HG03196 (cell line): ENCODE measurements at regions not wholly inside any gene's neighbourhood (a gene's known extent, or its start where the extent isn't known, plus 50 kb on each side); places are given as distances from the start of the nearest gene placed in this dataset.

Experiments used
- ATAC-seq: cut with Tn5 transposase; IDR thresholded peaks from one replicate; pipeline ENCODE4 v1.9.1; 2021; ENCODE audit not compliant: unreplicated experiment

DNA sequence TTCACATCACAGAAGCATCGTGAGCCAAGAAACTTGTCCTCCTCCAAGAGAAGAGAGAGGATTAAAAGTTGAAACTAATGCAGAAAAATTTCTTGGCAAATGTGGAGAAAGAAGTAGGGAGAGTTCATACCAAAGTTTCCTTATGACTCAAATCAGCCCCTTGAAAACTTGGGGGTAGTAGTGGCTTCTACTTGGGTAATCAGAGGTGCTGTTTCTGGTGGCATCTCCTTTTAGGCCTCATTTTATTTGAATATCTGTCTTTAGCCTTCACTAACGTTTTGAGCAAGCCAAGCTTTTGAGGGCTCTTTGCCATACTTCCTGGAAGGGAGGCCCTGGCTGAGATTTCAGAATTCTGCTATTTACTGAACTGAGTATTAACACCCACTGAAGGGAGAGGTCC, 515.3 kb upstream of the MEX3C start:
- ATAC-seq = no peak

- ATAC-seq = no peak
These were observed 518.8 kb upstream of the MEX3C start for GRCh38 chr18:51716277-51716676.

GRCh38 chr18:51721388-51721787, 523.9 kb upstream of the MEX3C start:
- ATAC-seq = no peak

DNA sequence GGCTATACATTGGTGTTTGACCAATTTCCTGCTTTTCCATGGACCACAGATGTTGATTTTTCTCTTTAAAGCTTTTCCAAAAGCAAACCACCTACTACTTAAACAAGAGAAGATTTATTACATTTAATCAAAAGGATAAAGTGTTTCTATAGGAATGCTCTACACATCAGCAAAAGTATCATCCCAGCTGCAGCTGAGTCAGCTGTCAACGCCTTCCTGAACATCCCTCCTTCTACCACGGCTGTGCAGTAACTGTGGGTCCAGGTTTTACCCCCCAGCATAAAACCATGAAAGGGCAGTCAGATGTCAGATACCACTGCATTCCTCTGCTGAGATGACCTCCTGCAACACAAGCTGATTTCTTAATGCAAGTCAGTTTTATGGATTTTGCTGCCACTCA, 524.5 kb upstream of the MEX3C start:
- no peak for ATAC-seq

GRCh38 chr18:51724790-51725721, 527.6 kb upstream of the MEX3C start:
- ATAC-seq = no peak

GRCh38 chr18:51726614-51727013, 529.1 kb upstream of the MEX3C start:
- ATAC-seq = no peak

DNA sequence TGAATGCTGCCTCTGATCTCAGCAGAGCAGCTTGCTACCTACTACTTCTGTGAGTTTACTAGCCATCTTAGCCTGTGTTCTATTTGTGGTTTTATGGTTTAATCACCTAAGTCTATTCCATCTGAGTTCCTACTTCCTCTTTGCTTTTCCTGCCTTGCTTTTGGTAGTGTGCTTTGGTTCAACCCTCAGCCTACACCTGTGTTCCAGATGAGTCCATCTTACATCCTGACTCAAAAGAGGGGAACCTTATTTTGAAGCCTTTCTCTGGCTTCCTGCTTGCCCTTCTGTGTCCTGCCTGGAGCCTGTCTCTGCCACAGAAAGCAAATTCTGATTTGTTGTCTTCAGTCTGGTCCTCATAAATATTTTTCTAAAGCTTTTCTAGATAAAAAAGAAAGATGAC, 530.3 kb upstream of the MEX3C start:
- peak; percentile 75 for ATAC-seq

GRCh38 chr18:51731070-51731469, 533.6 kb upstream of the MEX3C start:
- ATAC-seq = no peak

DNA sequence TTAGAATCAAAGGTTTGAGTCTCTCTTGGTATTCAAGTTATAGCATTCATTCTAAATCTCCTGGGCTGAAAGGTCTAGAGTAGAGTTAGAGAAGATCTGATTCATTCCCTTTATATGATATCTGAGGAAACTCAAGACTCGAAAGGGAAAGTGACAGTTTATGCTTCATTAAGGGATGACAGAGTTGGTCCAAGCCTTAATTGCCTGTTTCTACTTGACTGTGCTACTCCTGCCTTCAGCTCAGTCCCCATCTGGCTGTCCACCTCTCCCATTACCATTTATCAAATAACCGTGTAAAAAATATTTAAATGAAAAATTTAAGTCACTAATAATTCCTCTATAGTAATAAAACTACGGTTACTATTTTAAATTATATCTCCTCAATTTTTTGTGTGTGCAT, 537.1 kb upstream of the MEX3C start:
- ATAC-seq = no peak

DNA sequence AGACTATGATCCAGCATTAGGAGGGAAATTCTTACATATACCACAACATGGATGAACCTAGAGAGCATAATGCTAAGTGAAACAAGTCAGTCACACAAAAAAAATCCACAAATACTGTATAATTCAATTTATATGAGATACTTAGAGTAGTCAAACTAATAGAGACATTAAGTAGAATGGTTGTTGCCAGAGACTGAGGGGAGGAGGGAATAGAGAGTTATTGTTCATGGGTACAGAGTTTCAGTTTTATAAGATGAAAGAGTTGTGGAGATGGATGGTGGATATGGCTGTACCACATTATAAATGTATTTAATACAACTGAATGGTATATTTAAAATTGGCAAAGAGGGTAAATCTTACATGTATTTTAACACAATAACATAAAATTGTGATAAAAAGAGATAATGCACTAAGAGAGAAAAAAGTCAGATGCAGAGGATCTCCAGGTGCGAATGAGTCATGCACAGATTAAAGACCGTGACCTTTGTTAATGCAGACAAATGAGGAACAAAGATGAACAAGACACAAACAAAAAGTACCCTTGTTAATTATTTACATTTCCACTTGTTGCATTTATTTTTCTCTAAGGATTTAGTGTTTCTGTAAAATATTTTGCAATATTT, 541.7 kb upstream of the MEX3C start:
- peak; percentile 94 for ATAC-seq

- no peak for ATAC-seq
These were observed 554.4 kb upstream of the MEX3C start for GRCh38 chr18:51751901-51752300.

DNA sequence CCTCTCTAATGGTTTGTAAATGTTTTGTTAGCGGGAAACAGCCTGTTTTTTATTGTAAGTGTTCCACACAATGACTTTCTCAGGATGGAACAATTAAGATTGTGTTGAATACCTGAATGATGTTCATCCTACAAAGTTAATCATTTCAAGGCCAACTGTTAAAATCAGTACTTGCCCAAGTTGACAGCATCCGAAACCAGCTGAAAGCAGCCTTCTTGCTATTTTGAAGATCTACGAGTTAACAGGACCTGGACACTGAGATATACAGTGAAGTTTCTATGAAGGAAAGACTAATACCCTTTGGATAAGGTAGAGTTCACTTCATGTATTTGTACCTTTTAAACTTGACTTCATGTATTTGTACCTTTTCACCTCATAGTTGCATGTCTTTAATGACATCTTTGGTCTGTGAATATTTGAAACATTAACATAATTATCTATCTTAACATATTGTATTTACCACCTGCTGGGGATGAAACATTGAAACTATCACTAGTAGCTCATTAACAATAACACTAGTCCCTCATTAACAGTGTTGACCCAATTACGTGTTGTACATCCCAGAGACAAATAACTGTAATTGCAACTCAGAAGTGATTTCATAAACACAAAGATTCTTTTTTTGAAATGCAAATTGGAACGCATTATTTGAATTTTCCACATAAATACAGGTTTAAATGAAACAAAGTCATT, 556.0 kb upstream of the MEX3C start:
- ATAC-seq = no peak

GRCh38 chr18:51754566-51754965, 557.1 kb upstream of the MEX3C start:
- no peak for ATAC-seq

GRCh38 chr18:51757255-51757924, 559.9 kb upstream of the MEX3C start:
- no peak for ATAC-seq

- no peak for ATAC-seq
These were observed 564.9 kb upstream of the MEX3C start for GRCh38 chr18:51762373-51762772.

DNA sequence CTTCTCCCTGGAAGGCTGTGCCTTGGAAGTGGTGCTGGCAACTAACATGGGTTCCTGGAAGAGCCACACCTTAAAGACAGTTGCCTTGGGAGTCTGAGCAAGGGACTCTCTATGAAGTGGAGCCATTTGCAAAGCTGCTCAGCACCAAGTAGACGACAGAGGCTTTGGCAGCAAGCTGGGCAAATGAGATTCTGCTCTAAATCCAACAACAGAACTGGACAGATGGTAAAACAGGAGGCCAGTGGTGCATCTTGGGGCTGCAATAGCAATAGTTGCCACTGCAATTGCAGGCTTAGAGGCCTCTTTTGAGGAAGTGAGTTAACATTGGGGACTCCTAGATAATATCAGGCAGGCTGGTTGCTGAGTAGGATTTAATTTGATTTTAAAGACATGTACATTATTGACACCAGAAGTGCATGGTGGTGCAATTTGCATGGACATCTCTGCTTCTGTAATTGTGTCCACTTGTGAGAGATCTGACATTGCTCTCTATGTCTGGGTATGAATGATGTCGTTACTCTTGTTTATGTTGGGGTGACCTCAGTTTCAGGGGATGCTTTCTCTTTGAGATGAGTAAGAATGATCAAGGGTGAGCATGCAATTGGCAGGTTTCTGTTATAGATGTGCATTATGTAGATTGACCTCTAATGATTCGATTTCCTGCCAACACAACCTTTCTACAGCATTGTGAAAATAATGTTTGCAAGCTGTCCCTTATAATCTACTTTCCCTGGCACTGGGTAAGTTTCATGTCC, 568.3 kb upstream of the MEX3C start:
- no peak for ATAC-seq

- ATAC-seq = peak; percentile 64
These were observed 569.8 kb upstream of the MEX3C start for GRCh38 chr18:51767293-51767692.

DNA sequence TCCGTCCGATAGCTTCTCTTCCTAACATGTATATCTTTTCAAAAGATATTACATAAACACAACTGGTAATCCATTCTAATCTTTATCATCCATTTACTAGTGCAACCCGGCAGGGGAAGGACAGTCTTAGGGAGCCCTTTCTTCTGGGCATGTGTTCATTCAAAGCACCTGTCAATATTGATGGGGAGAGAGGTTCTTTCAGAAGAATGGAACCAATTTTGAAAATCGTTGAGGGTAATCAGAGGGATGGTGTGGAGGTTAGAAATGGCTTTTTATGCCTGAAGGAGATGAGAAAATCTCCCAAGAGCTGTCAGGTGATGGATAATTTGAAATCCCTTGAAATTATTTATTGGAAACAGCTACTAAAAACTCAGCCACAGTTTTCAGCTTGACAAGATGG, 561.9 kb upstream of the DCC start:
- no peak for ATAC-seq

DNA sequence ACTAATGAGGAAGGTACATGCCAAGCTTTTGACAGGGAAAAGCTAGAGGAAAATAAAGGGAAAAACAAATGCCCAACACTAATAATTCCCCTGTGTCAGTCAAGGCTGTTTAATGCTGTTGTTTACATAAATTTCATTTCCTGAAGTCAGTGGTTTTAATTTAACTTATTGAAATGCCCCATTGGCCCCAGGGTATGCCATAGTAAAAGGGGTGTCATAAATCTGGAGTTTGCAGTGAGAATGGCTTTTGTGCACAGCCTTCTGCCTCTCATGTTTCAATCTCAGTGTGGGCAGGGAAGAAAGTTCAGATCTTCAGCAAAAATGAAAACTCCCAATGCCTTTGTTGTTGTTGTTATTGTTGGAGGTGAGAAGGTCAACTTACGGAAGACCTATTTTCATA, 550.1 kb upstream of the DCC start:
- no peak for ATAC-seq

- ATAC-seq = no peak
These were observed 538.5 kb upstream of the DCC start for GRCh38 chr18:51801514-51801913.
